ENCODE measurements at regions not wholly inside any gene's neighbourhood (a gene's known extent, or its start where the extent isn't known, plus 50 kb on each side); places are given as distances from the start of the nearest gene placed in this dataset.

GRCh38 chr1:4591926-4592325 lies 62.5 kb upstream of the AJAP1 start:
- no peaks in the 10 kb centered on the region for H3K4me1 Mint-ChIP-seq (ENCODE audit: unreplicated experiment)
- no peak for TF ChIP-seq CTCF (IDR thresholded peaks at IDR 0.05; ENCODE audit: unreplicated experiment)
- no peak overlapping the region for H3K27ac Mint-ChIP-seq (ENCODE audit: unreplicated experiment)
- H3K36me3 Mint-ChIP-seq (ENCODE audit: low read depth, unreplicated experiment) = no peaks in the 10 kb centered on the region
- H3K27me3 Mint-ChIP-seq (ENCODE audit: unreplicated experiment) = peaks cover 3% of the 10 kb centered on the region
- no peak overlapping the region for H3K4me3 Mint-ChIP-seq (ENCODE audit: unreplicated experiment)
- no peak for DNase-seq (ENCODE audit: low spot score)
- H3K9me3 Mint-ChIP-seq (ENCODE audit: unreplicated experiment) = no peaks in the 10 kb centered on the region

GRCh38 chr1:4593106-4593505 lies 61.3 kb upstream of the AJAP1 start:
- H3K36me3 Mint-ChIP-seq (ENCODE audit: low read depth, unreplicated experiment) = no peaks in the 10 kb centered on the region
- no peak for DNase-seq (ENCODE audit: low spot score)
- no peak overlapping the region for H3K4me3 Mint-ChIP-seq (ENCODE audit: unreplicated experiment)
- no peaks in the 10 kb centered on the region for H3K9me3 Mint-ChIP-seq (ENCODE audit: unreplicated experiment)
- H3K27ac Mint-ChIP-seq (ENCODE audit: unreplicated experiment) = no peak overlapping the region
- no peaks in the 10 kb centered on the region for H3K4me1 Mint-ChIP-seq (ENCODE audit: unreplicated experiment)
- H3K27me3 Mint-ChIP-seq (ENCODE audit: unreplicated experiment) = peaks cover 3% of the 10 kb centered on the region
- TF ChIP-seq CTCF (IDR thresholded peaks at IDR 0.05; ENCODE audit: unreplicated experiment) = no peak

GRCh38 chr1:4594286-4594991 lies 60.0 kb upstream of the AJAP1 start:
- no peak for TF ChIP-seq CTCF (IDR thresholded peaks at IDR 0.05; ENCODE audit: unreplicated experiment)
- Mint-ChIP-seq H3K4me3 (ENCODE audit: unreplicated experiment) (no peak overlapping the region), H3K4me1 (ENCODE audit: unreplicated experiment) (no peaks in the 10 kb centered on the region), H3K9me3 (ENCODE audit: unreplicated experiment) (no peaks in the 10 kb centered on the region), H3K27me3 (ENCODE audit: unreplicated experiment) (peaks cover 5% of the 10 kb centered on the region), H3K27ac (ENCODE audit: unreplicated experiment) (no peak overlapping the region), H3K36me3 (ENCODE audit: low read depth, unreplicated experiment) (no peaks in the 10 kb centered on the region)
- no peak for DNase-seq (ENCODE audit: low spot score)

- H3K9me3 Mint-ChIP-seq (ENCODE audit: unreplicated experiment) = no peaks in the 10 kb centered on the region
- TF ChIP-seq CTCF (IDR thresholded peaks at IDR 0.05; ENCODE audit: unreplicated experiment) = no peak
- no peak for DNase-seq (ENCODE audit: low spot score)
- H3K4me3 Mint-ChIP-seq (ENCODE audit: unreplicated experiment) = no peak overlapping the region
- H3K4me1 Mint-ChIP-seq (ENCODE audit: unreplicated experiment) = no peaks in the 10 kb centered on the region
- H3K36me3 Mint-ChIP-seq (ENCODE audit: low read depth, unreplicated experiment) = no peaks in the 10 kb centered on the region
- H3K27me3 Mint-ChIP-seq (ENCODE audit: unreplicated experiment) = peaks cover 5% of the 10 kb centered on the region
- no peak overlapping the region for H3K27ac Mint-ChIP-seq (ENCODE audit: unreplicated experiment)
These were observed 58.8 kb upstream of the AJAP1 start for GRCh38 chr1:4595341-4596225.

- H3K9me3 Mint-ChIP-seq (ENCODE audit: unreplicated experiment) = no peaks in the 10 kb centered on the region
- H3K27ac Mint-ChIP-seq (ENCODE audit: unreplicated experiment) = no peak overlapping the region
- H3K36me3 Mint-ChIP-seq (ENCODE audit: low read depth, unreplicated experiment) = no peaks in the 10 kb centered on the region
These were observed 57.9 kb upstream of the AJAP1 start for GRCh38 chr1:4596486-4596885.

More at GRCh38 chr1:4596486-4596885, 57.9 kb upstream of the AJAP1 start:
- TF ChIP-seq CTCF (IDR thresholded peaks at IDR 0.05; ENCODE audit: unreplicated experiment) = no peak
- Mint-ChIP-seq H3K4me3 (ENCODE audit: unreplicated experiment) (no peak overlapping the region), H3K4me1 (ENCODE audit: unreplicated experiment) (no peaks in the 10 kb centered on the region), H3K27me3 (ENCODE audit: unreplicated experiment) (peaks cover 5% of the 10 kb centered on the region)
- DNase-seq (ENCODE audit: low spot score) = no peak
